NT2/D1 (cell line): ENCODE measurements at regions not wholly inside any gene's neighbourhood (a gene's known extent, or its start where the extent isn't known, plus 50 kb on each side); places are given as distances from the start of the nearest gene placed in this dataset.

Source experiments
- DNase-seq: peaks from one replicate; pipeline ENCODE4 v3.0.0-alpha.2; 2011; ENCODE audit warnings: low read depth, low spot score
- H3K27me3 ChIP-seq: 2 replicates; pipeline ENCODE4 v1.6.0; 2011; ENCODE audit warnings: mild to moderate bottlenecking; ENCODE audit not compliant: insufficient read length, insufficient read depth
- H3K36me3 ChIP-seq: 2 replicates; pipeline ENCODE4 v1.6.1; 2011; ENCODE audit warnings: mild to moderate bottlenecking, low read length, mixed read lengths; ENCODE audit not compliant: insufficient read depth, insufficient read length
- H3K4me1 ChIP-seq: 2 replicates; pipeline ENCODE4 v1.5.1; 2011; ENCODE audit not compliant: insufficient read depth, insufficient read length
- H3K4me3 ChIP-seq: 2 replicates; pipeline ENCODE4 v1.5.1; 2011; ENCODE audit warnings: low read depth; ENCODE audit not compliant: insufficient read length
- H3K9ac ChIP-seq: 2 replicates; pipeline ENCODE4 v1.6.0; 2011; ENCODE audit warnings: low read depth; ENCODE audit not compliant: insufficient read length
- H3K9me3 ChIP-seq: 2 replicates; pipeline ENCODE4 v1.5.1; 2011; ENCODE audit warnings: mild to moderate bottlenecking, low read length; ENCODE audit not compliant: insufficient read depth
- SUZ12 ChIP-seq: IDR thresholded peaks from 2 replicates; pipeline ENCODE4 v1.6.1; 2011; ENCODE audit not compliant: insufficient read length, insufficient read depth; ENCODE audit errors: extremely low read depth
- YY1 ChIP-seq: IDR thresholded peaks from 2 replicates; pipeline ENCODE4 v1.6.1; 2011; ENCODE audit not compliant: insufficient read length, insufficient read depth
- ZNF274 ChIP-seq: IDR thresholded peaks from 2 replicates; pipeline ENCODE4 v1.6.1; 2011; ENCODE audit warnings: mild to moderate bottlenecking, low read depth, low read length

DNA sequence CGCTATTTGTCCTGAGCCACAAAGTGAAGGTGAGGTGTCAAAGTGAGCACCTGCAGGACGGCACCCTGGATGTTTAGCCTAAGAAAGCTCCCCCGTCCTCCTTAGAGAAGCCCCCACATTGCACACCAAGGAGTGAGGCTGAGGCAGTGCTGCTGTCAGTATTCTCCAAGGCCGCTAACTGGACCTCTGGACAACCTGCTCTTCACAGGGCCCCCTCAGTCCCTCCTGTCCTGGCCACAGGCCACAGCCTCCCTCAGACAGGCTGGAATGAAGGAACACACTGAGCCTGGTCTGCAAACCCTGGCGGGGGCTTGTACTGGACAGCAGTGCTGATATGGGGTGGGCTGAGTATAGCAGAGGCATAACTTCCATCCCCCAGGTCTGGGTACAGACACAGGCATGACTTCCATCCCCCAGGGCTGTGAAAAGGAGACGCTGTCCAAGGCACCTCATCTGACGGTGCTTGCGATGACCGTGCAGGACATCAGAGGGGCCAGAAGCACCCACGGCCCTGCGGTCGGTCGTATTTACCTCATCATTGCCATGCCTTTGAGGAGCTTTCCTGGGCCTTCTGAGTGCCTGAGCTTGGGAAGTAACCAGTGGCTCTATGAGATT, 82.4 kb upstream of the DIO3 start:
- peaks cover 9% of the 10 kb centered on the region for H3K4me1 ChIP-seq
- H3K27me3 ChIP-seq, result no peaks in the 10 kb centered on the region

GRCh38 chr14:101480022-101480746, 81.1 kb upstream of the DIO3 start:
- H3K9ac ChIP-seq, result no peak overlapping the region
- H3K4me3 ChIP-seq, result no peak overlapping the region

More for the DNA sequence above, 82.4 kb upstream of the DIO3 start:
- TF ChIP-seq YY1 (no peak), SUZ12 (no peak), ZNF274 (no peak)
- no peak for DNase-seq
- Histone ChIP-seq H3K9me3 (peaks cover 8% of the 10 kb centered on the region; the same call in 1 of the 2 replicates), H3K36me3 (no peaks in the 10 kb centered on the region), H3K4me3 (no peak overlapping the region), H3K9ac (no peak overlapping the region)

GRCh38 chr14:101480747-101481530, 80.4 kb upstream of the DIO3 start:
- no peak overlapping the region for H3K4me3 ChIP-seq
- TF ChIP-seq ZNF274 (no peak), YY1 (no peak), SUZ12 (no peak)

More at GRCh38 chr14:101480022-101480746, 81.1 kb upstream of the DIO3 start:
- H3K27me3 ChIP-seq, result no peaks in the 10 kb centered on the region
- DNase-seq, result no peak
- H3K4me1 ChIP-seq, result peaks cover 9% of the 10 kb centered on the region
- H3K9me3 ChIP-seq, result peaks cover 8% of the 10 kb centered on the region; the same call in 1 of the 2 replicates
- TF ChIP-seq SUZ12 (no peak), YY1 (no peak), ZNF274 (no peak)
- H3K36me3 ChIP-seq, result no peaks in the 10 kb centered on the region

DNA sequence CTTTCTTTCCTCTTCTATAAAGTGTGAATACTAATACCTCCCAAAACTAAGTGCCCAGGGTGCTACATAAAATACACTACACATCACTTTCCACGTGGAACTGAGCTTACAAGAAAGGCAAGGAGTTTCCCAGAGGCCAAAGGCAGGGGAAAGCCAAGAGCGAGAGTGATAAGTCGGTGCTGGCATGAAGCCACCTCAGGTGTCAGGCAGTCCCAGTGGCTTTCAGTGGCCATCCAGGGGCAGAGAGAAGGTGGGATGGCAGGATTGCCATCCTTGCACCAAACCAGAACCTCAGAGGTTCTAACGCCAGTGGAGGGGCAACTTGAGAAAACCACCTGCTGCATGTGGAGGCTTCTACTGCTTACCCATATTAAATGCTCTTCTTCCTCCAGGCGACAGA, 79.7 kb upstream of the DIO3 start:
- no peak overlapping the region for H3K9ac ChIP-seq
- no peak overlapping the region for H3K4me3 ChIP-seq
- TF ChIP-seq SUZ12 (no peak), YY1 (no peak)
- peaks cover 1% of the 10 kb centered on the region for H3K4me1 ChIP-seq
- H3K27me3 ChIP-seq, result no peaks in the 10 kb centered on the region
- peaks cover 17% of the 10 kb centered on the region for H3K9me3 ChIP-seq
- DNase-seq, result no peak
- no peaks in the 10 kb centered on the region for H3K36me3 ChIP-seq

More at GRCh38 chr14:101480747-101481530, 80.4 kb upstream of the DIO3 start:
- H3K27me3 ChIP-seq, result no peaks in the 10 kb centered on the region
- peaks cover 7% of the 10 kb centered on the region for H3K4me1 ChIP-seq
- no peaks in the 10 kb centered on the region for H3K36me3 ChIP-seq
- peaks cover 12% of the 10 kb centered on the region for H3K9me3 ChIP-seq
- H3K9ac ChIP-seq, result no peak overlapping the region
- DNase-seq, result no peak

DNA sequence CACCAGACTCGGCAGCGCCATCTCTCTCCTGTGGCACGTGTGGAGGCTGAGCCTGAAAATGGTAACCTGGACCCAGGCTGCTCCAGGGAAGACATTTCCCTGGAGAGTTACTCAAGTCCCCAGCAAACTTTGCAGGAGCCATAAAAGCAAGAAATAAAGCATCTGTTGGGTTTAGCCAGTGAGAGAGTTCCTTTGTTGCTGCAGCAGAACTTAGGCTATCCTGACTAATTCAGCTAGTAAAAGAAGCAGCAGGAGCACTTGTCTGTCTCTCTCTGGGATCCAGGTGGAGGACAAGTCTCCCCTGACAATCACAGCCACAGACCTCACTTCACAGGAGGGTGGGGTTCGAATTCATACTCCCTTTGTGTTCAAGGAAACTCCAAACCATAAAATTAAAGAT, 79.2 kb upstream of the DIO3 start:
- H3K4me3 ChIP-seq, result no peak overlapping the region
- H3K4me1 ChIP-seq, result no peaks in the 10 kb centered on the region
- TF ChIP-seq YY1 (no peak), SUZ12 (no peak), ZNF274 (no peak)
- no peaks in the 10 kb centered on the region for H3K27me3 ChIP-seq
- peaks cover 22% of the 10 kb centered on the region for H3K9me3 ChIP-seq
- no peak for DNase-seq
- no peaks in the 10 kb centered on the region for H3K36me3 ChIP-seq
- H3K9ac ChIP-seq, result no peak overlapping the region

GRCh38 chr14:101483829-101484228, 77.5 kb upstream of the DIO3 start:
- DNase-seq, result no peak
- Histone ChIP-seq H3K27me3 (no peaks in the 10 kb centered on the region), H3K9ac (no peak overlapping the region), H3K36me3 (no peaks in the 10 kb centered on the region), H3K4me3 (no peak overlapping the region), H3K4me1 (no peaks in the 10 kb centered on the region), H3K9me3 (peaks cover 22% of the 10 kb centered on the region)
- TF ChIP-seq ZNF274 (no peak), SUZ12 (no peak), YY1 (no peak)
